GM21381 (cell line): ENCODE measurements at regions not wholly inside any gene's neighbourhood (a gene's known extent, or its start where the extent isn't known, plus 50 kb on each side); places are given as distances from the start of the nearest gene placed in this dataset.
"Not testable (repeated sequence)": the region's sequence is repeated elsewhere in the genome, so short reads cannot be mapped to it uniquely, and the experiment has no call there.

Experiments used
- ATAC-seq: cut with Tn5 transposase; IDR thresholded peaks from one replicate; pipeline ENCODE4 v1.9.1; 2021; ENCODE audit warnings: mild to moderate bottlenecking, moderate library complexity; ENCODE audit not compliant: unreplicated experiment

- ATAC-seq: no peak
Measured at GRCh38 chr11:38060920-38061319, 1462.9 kb upstream of the RAG2 start.

DNA sequence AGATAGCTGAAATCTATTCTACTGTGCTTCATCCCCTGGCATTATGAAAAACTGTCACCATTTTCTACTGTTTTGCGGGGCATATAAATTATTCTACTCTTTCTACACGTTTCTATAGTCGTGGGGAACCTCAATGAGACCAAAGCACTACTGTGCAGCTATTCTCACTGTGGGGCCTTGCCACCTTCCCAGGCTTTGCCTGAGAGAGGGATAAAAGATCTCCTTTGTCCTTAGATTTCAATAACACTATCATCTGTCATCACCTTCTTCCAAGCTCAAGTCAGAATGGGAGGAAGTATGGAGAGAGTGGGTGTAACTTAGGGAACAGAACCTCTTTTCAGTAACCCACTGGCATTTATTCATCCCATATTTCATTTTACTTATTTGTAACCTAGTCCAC lies 1462.1 kb upstream of the RAG2 start:
- ATAC-seq: no peak

DNA sequence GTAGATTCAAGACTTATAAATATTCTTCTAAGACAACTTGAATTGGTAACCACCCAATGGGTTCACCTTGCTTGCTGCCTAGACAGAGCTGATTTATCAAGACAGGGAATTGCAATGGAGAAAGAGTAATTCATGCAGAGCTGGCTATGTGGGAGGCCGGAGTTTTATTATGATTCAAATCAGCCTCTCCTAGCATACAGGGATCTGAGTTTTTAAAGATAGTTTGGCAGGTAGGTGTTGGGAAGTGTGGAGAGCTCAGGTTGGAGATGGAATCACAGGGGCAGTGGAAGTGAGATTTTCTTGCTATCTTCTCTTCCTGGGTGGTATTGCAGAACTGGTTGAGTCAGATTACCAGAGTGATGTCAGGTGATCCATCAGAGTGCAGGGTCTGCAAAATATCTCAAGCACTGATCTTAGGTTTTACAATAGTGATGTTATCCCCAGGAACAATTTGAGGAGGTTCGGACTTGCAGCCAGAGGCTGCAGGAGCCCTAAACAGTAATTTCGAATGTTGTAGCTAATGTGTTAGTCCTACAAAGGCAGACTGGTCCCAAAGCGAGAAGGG lies 1448.6 kb upstream of the RAG2 start:
- ATAC-seq: no peak

GRCh38 chr11:38043060-38043459 lies 1445.0 kb upstream of the RAG2 start:
- ATAC-seq: no peak

DNA sequence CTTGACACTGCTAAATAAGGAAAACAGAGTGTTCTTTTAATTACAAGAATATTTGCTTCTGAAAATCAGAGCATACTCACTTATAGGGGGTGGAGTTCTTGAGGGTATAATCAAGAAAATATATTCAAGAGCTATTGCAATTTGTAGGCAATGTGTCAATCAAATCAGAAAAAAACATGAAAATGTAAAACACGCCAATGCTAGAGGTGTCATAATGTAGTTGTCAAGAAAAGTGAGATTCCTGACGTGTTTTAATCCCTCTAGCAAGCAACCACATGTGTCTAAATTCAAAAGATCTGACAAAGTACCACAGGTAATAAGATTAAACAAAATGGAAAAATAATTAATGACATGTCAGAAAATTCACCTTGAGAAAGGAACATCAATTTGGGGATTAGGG lies 1440.7 kb upstream of the RAG2 start:
- ATAC-seq: no peak

GRCh38 chr11:38019072-38019775 lies 1421.2 kb upstream of the RAG2 start:
- ATAC-seq: no peak

- ATAC-seq: no peak
Measured at GRCh38 chr11:38014405-38014804, 1416.4 kb upstream of the RAG2 start.

DNA sequence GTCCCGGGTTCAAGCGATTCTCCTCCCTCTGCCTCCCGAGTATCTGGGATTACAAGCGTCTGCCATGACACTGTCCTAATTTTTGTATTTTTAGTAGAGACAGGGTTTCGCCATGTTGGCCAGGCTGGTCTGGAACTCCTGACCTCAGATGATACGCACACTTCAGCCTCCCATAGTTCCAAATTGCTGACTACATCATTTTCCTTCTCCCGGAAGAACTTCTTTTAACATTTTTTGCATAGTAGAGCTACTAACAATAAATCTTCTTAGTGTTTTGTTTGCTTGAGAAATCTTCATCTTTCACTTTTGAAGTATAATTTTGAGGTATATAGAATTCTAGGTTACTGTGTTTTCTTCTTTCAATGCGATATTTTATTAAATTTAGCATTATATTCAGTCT lies 1415.1 kb upstream of the RAG2 start:
- no peak for ATAC-seq

- no peak for ATAC-seq
Measured at GRCh38 chr11:38011496-38011895, 1413.5 kb upstream of the RAG2 start.

DNA sequence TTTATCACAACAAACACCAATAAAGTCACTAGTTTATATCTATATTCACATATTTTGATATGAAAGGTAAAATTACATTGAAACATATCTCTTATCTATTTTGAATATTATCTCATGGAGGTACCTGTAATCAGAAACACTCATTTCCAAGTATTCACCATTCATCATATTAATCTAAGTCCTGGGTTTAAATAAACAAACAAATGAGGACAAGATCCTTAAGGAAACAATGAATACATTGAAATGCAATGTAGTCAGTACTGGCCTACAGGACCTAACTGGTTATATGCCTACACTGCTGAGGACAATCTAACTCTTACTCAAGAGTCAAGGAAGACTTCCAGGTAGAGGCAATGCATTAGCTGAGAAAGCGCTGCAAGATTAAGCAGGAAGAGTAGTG lies 1411.9 kb upstream of the RAG2 start:
- no peak for ATAC-seq

GRCh38 chr11:38006466-38006865 lies 1408.4 kb upstream of the RAG2 start:
- ATAC-seq: no peak

- no peak for ATAC-seq
Measured at GRCh38 chr11:38005597-38005996, 1407.6 kb upstream of the RAG2 start.

DNA sequence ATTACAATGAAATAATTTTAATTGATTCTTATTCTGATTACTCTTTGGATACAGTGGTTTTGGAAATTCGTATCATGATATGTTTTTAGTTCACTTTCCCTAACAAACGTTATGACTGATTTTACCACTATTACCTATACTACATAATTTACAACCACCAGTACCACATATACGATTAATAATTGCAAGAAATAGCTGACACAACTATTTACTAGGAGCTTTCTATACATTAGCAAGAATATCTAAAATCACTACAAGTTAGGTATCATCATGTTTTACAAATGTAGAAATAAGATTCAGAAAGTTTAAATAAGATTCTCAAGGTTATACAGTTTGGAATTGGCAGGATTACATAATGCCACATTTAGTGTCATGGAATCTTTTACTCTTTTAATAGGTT lies 1401.1 kb upstream of the RAG2 start:
- no peak for ATAC-seq

GRCh38 chr11:37995886-37996285 lies 1397.8 kb upstream of the RAG2 start:
- ATAC-seq: no peak

GRCh38 chr11:37988031-37988430 lies 1390.0 kb upstream of the RAG2 start:
- no peak for ATAC-seq

GRCh38 chr11:37984991-37985390 lies 1387.0 kb upstream of the RAG2 start:
- no peak for ATAC-seq

GRCh38 chr11:37978647-37979046 lies 1380.6 kb upstream of the RAG2 start:
- no peak for ATAC-seq

DNA sequence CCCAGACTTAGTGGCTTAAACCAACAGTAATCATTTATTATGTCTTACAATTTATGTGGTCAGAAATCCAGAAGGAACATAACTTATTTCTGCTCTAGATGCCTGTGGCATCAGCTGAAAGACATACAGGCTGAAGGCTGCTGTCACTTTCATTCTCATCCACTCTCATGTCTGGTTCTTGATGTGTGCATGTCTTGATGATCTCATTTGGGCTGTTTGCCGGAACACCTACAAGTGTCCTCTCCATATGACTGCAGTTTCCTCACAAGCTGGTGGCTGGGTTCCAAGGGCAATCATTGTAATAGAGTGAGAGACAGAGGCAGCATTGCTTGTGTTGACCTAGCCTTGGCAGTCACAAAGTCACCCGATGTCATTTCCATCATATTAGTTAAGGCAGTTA lies 1375.9 kb upstream of the RAG2 start:
- no peak for ATAC-seq

DNA sequence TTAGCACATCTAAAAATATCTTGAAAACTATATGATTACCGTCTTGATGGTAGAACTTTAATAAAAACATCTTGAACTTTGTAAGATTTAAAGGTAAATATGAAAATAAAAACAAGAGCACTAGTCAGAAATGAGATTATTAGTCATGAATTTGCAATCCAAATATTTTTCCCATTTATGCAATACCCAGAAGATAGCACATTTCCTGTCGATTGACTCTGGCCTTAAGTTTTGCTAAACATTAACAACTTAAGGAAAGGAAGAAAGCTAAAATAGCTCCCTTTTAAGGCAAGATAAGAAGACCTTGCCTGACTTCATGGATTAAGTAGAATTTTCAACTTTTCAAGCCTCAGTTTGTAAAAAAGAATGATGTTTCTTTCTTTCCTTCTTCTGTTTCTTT lies 1374.7 kb upstream of the RAG2 start:
- no peak for ATAC-seq

GRCh38 chr11:37969336-37969735 lies 1371.3 kb upstream of the RAG2 start:
- not testable (repeated sequence) for ATAC-seq

DNA sequence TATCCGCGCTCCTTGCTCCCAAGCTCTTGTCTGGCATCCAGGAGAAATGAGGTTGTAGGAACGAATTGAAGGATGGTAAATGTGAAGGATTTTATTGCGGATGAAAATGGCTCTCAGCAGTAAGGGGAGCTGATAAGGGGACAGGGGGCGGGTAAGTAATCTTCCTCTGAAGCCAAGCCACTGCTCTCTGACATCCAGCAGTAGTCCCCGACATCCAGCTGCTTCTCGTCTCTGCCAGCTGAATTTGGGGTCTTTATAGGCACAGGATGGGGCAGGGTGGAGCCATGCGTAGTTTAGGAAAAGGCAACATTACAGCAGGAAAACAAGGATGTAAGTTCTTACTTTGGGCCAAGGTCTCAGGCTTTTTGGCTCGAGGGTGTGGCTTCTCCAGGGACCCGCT lies 1370.1 kb upstream of the RAG2 start:
- no peak for ATAC-seq

GRCh38 chr11:37967635-37968034 lies 1369.6 kb upstream of the RAG2 start:
- no peak for ATAC-seq

- ATAC-seq: no peak
Measured at GRCh38 chr11:37963440-37963839, 1365.4 kb upstream of the RAG2 start.
